Neural cell (in vitro differentiated cells): ENCODE measurements at regions not wholly inside any gene's neighbourhood (a gene's known extent, or its start where the extent isn't known, plus 50 kb on each side); places are given as distances from the start of the nearest gene placed in this dataset.

Experiments used
- H2AFZ ChIP-seq: fragments of 200-600, 300-800 bp; sonication (generic), shearing (Covaris generic); 2 replicates; pipeline ENCODE4 v1.6.0; 2014; ENCODE audit warnings: low read depth, mild to moderate bottlenecking, antibody characterized with exemption, low read length, moderate library complexity
- H3F3A ChIP-seq: fragments of 200-600 bp; shearing (Covaris generic); 2 replicates; pipeline ENCODE4 v1.6.1; 2016; ENCODE audit warnings: mild to moderate bottlenecking, moderate library complexity, mixed read lengths, antibody characterized with exemption, low read length; ENCODE audit not compliant: insufficient read depth, poor library complexity, severe bottlenecking
- H3K27ac ChIP-seq: fragments of 200-600, 300-800 bp; sonication (generic), shearing (Covaris generic); 2 replicates; pipeline ENCODE4 v1.5.1; 2014; ENCODE audit warnings: mild to moderate bottlenecking, low read length, moderate library complexity
- H3K27me3 ChIP-seq: fragments of 300-800, 200-600 bp; sonication (generic), shearing (Covaris generic); 2 replicates; pipeline ENCODE4 v1.6.0; 2014; ENCODE audit warnings: mild to moderate bottlenecking, low read depth, low read length, moderate library complexity; ENCODE audit not compliant: insufficient read depth
- H3K36me3 ChIP-seq: fragments of 300-800, 200-600 bp; sonication (generic), shearing (Covaris generic); 2 replicates; pipeline ENCODE4 v1.5.1; 2014; ENCODE audit warnings: mild to moderate bottlenecking, antibody characterized with exemption, low read length, moderate library complexity; ENCODE audit not compliant: insufficient read depth
- H3K4me2 ChIP-seq: fragments of 300-800, 200-600 bp; sonication (generic), shearing (Covaris generic); 2 replicates; pipeline ENCODE4 v1.6.0; 2014; ENCODE audit warnings: mild to moderate bottlenecking, low read length
- H3K4me3 ChIP-seq: fragments of 300-800, 200-600 bp; sonication (generic), shearing (Covaris generic); 2 replicates; pipeline ENCODE4 v1.5.1; 2014; ENCODE audit warnings: mild to moderate bottlenecking, low read length, moderate library complexity
- H3K79me2 ChIP-seq: fragments of 200-600 bp; shearing (Covaris generic); replicated peaks from 2 replicates; pipeline ENCODE4 v1.6.0; 2014; ENCODE audit warnings: mild to moderate bottlenecking, low read length, moderate library complexity; ENCODE audit not compliant: insufficient read depth
- H3K9ac ChIP-seq: fragments of 300-800, 200-600 bp; sonication (generic), shearing (Covaris generic); 2 replicates; pipeline ENCODE4 v1.6.1; 2016; ENCODE audit warnings: mild to moderate bottlenecking, low read length, mixed read lengths
- H3K9me2 ChIP-seq: fragments of 200-600 bp; shearing (Covaris generic); 2 replicates; pipeline ENCODE4 v1.6.1; 2016; ENCODE audit warnings: mild to moderate bottlenecking, low read length, mixed read lengths; ENCODE audit not compliant: insufficient read depth
- H3K9me3 ChIP-seq: fragments of 200-600, 300-800 bp; sonication (generic), shearing (Covaris generic); 2 replicates; pipeline ENCODE4 v1.6.1; 2016; ENCODE audit warnings: mild to moderate bottlenecking, mixed run types, low read length, moderate library complexity, mixed read lengths
- H4K20me1 ChIP-seq: fragments of 200-600 bp; shearing (Covaris generic); 2 replicates; pipeline ENCODE4 v1.6.1; 2016; ENCODE audit warnings: mild to moderate bottlenecking, mixed run types; ENCODE audit not compliant: insufficient read depth
- CTCF ChIP-seq: fragments of 450-650 bp; IDR thresholded peaks from 2 replicates; pipeline ENCODE4 v1.5.1; 2014; ENCODE audit warnings: antibody characterized with exemption, mild to moderate bottlenecking, moderate library complexity; ENCODE audit not compliant: poor library complexity, severe bottlenecking
- EP300 ChIP-seq: fragments of 450-650 bp; conservative IDR thresholded peaks from 2 replicates; pipeline ENCODE4 v1.6.1; 2014; ENCODE audit warnings: antibody characterized with exemption, mild to moderate bottlenecking, moderate library complexity; ENCODE audit not compliant: poor library complexity, severe bottlenecking
- EZH2 ChIP-seq: fragments of 200-600, 300-800 bp; shearing (Covaris generic), sonication (generic); IDR thresholded peaks from 2 replicates; pipeline ENCODE4 v1.6.1; 2014; ENCODE audit warnings: antibody characterized with exemption, low read length, borderline replicate concordance, mild to moderate bottlenecking; ENCODE audit not compliant: insufficient read depth, poor library complexity, severe bottlenecking
- MXI1 ChIP-seq: fragments of 450-650 bp; conservative IDR thresholded peaks from 2 replicates; pipeline ENCODE4 v1.6.1; 2014; ENCODE audit warnings: antibody characterized with exemption, mild to moderate bottlenecking; ENCODE audit not compliant: poor library complexity, severe bottlenecking
- POLR2AphosphoS5 ChIP-seq: IDR thresholded peaks from 2 replicates; pipeline ENCODE4 v1.6.1; 2012
- RAD21 ChIP-seq: fragments of 450-650 bp; conservative IDR thresholded peaks from 2 replicates; pipeline ENCODE4 v1.6.1; 2014; ENCODE audit warnings: antibody characterized with exemption, mild to moderate bottlenecking, moderate library complexity
- REST ChIP-seq: IDR thresholded peaks from 2 replicates; pipeline ENCODE4 v1.6.1; 2012; ENCODE audit warnings: borderline replicate concordance
- SMC3 ChIP-seq: fragments of 450-650 bp; conservative IDR thresholded peaks from 2 replicates; pipeline ENCODE4 v1.6.1; 2014; ENCODE audit warnings: antibody characterized with exemption, mild to moderate bottlenecking, moderate library complexity; ENCODE audit not compliant: poor library complexity
- TAF1 ChIP-seq: IDR thresholded peaks from 2 replicates; pipeline ENCODE4 v1.6.1; 2012; ENCODE audit warnings: low read depth

- no peak for TF ChIP-seq CTCF
- no peak for TF ChIP-seq SMC3
- no peak for TF ChIP-seq EZH2
- TF ChIP-seq TAF1: no peak
- no peak for TF ChIP-seq REST
- no peak for TF ChIP-seq RAD21
- TF ChIP-seq POLR2AphosphoS5: no peak
- no peak for TF ChIP-seq EP300
- no peak for TF ChIP-seq MXI1
- Histone ChIP-seq H2AFZ (no peak overlapping the region), H3K27ac (no peak overlapping the region), H3K36me3 (no peaks in the 10 kb centered on the region), H3K9ac (no peak overlapping the region), H3K4me3 (no peak overlapping the region), H3F3A (no peaks in the 10 kb centered on the region), H3K9me2 (no peaks in the 10 kb centered on the region), H3K27me3 (no peaks in the 10 kb centered on the region), H3K79me2 (no peaks in the 10 kb centered on the region), H3K4me2 (no peak overlapping the region), H3K9me3 (no peaks in the 10 kb centered on the region), H4K20me1 (no peaks in the 10 kb centered on the region)
Observed at GRCh38 chr2:23066686-23067085, 318.3 kb upstream of the KLHL29 start.

- no peaks in the 10 kb centered on the region for H3K79me2 ChIP-seq
- H3K27ac ChIP-seq: no peak overlapping the region
- no peaks in the 10 kb centered on the region for H3K27me3 ChIP-seq
- no peaks in the 10 kb centered on the region for H3K9me2 ChIP-seq
- no peak overlapping the region for H3K9ac ChIP-seq
- H3K4me2 ChIP-seq: no peak overlapping the region
- TF ChIP-seq RAD21: no peak
- no peak overlapping the region for H3K4me3 ChIP-seq
- no peaks in the 10 kb centered on the region for H3K36me3 ChIP-seq
- H4K20me1 ChIP-seq: no peaks in the 10 kb centered on the region
- no peaks in the 10 kb centered on the region for H3F3A ChIP-seq
- H2AFZ ChIP-seq: no peak overlapping the region
- H3K9me3 ChIP-seq: no peaks in the 10 kb centered on the region
Observed at GRCh38 chr2:23069156-23069555, 315.8 kb upstream of the KLHL29 start.

GRCh38 chr2:23069923-23070322, 315.1 kb upstream of the KLHL29 start:
- Histone ChIP-seq H3K27me3 (no peaks in the 10 kb centered on the region), H3K4me2 (no peak overlapping the region), H3K4me3 (no peak overlapping the region), H3K9ac (no peak overlapping the region), H3K9me3 (no peaks in the 10 kb centered on the region), H3F3A (no peaks in the 10 kb centered on the region), H4K20me1 (no peaks in the 10 kb centered on the region), H3K36me3 (no peaks in the 10 kb centered on the region), H3K9me2 (no peaks in the 10 kb centered on the region), H3K27ac (peak overlapping the region; percentile 21), H2AFZ (no peak overlapping the region), H3K79me2 (no peaks in the 10 kb centered on the region)
- TF ChIP-seq SMC3: no peak
- no peak for TF ChIP-seq RAD21
- TF ChIP-seq POLR2AphosphoS5: no peak
- TF ChIP-seq MXI1: no peak
